Spleen (tissue), 11 donors: ENCODE measurements at regions not wholly inside any gene's neighbourhood (a gene's known extent, or its start where the extent isn't known, plus 50 kb on each side); places are given as distances from the start of the nearest gene placed in this dataset.

ENCODE experiments used
- DNase-seq: peaks from one replicate; pipeline ENCODE4 v3.0.0-alpha.2; 2020
- H3K27ac ChIP-seq, 8 donors: fragments of 200-600 bp; sonication (generic) in 7 of 8; 1 replicate in 4 of 8; 2 replicates in 4 of 8; pipeline versions ENCODE4 v1.5.0 to v1.8.0; 2016 to 2021; ENCODE audit warnings: inconsistent platforms in 4 of 8, mild to moderate bottlenecking in 4 of 8, moderate library complexity in 1 of 8
- H3K27me3 ChIP-seq, 7 donors: fragments of 200-600 bp; sonication (generic) in 6 of 7; replicated peaks in 1 of 7; 1 replicate in 4 of 7; 2 replicates in 3 of 7; pipeline versions ENCODE4 v1.5.0 to v1.8.0; 2016 to 2021; ENCODE audit warnings: inconsistent platforms in 3 of 7, mild to moderate bottlenecking in 1 of 7
- H3K36me3 ChIP-seq, 6 donors: fragments of 200-600 bp; sonication (generic) in 5 of 6; 1 replicate in 4 of 6; 2 replicates in 2 of 6; pipeline versions ENCODE4 v1.5.0 to v1.8.0; 2016 to 2021; ENCODE audit warnings: inconsistent platforms in 2 of 6
- H3K4me1 ChIP-seq, 6 donors: fragments of 200-600 bp; sonication (generic) in 5 of 6; 1 replicate in 3 of 6; 2 replicates in 3 of 6; pipeline versions ENCODE4 v1.5.0 to v1.8.0; 2016 to 2021; ENCODE audit warnings: inconsistent platforms in 3 of 6
- H3K4me3 ChIP-seq, 8 donors: fragments of 200-600 bp; sonication (generic) in 7 of 8; 1 replicate in 4 of 8; 2 replicates in 4 of 8; pipeline versions ENCODE4 v1.5.0 to v1.8.0; 2016 to 2021; ENCODE audit warnings: inconsistent platforms in 4 of 8, mild to moderate bottlenecking in 4 of 8, moderate library complexity in 2 of 8
- H3K9me3 ChIP-seq, 8 donors: fragments of 200-600 bp; sonication (generic) in 7 of 8; 1 replicate in 4 of 8; 2 replicates in 4 of 8; pipeline versions ENCODE4 v1.5.0 to v1.8.0; 2016 to 2021; ENCODE audit warnings: inconsistent platforms in 4 of 8
- CTCF ChIP-seq, 11 experiments: fragments of 200-600 bp in 7 of 11; fragments of 450-650 bp in 4 of 11; sonication (generic) in 4 of 11; IDR thresholded peaks in 8 of 11; conservative IDR thresholded peaks in 3 of 11; 1 replicate in 7 of 11; 2 replicates in 4 of 11; pipeline versions ENCODE4 v1.4.0 to v1.8.0; 2016 to 2021; ENCODE audit warnings: antibody characterized with exemption in 11 of 11, inconsistent platforms in 4 of 11, mild to moderate bottlenecking in 1 of 11
- POLR2A ChIP-seq, 3 donors: fragments of 450-650 bp; IDR thresholded peaks; one replicate each; pipeline ENCODE4 v1.5.1; 2017; ENCODE audit warnings: antibody characterized with exemption in 3 of 3, mild to moderate bottlenecking in 1 of 3
- POLR2AphosphoS5 ChIP-seq, 3 donors: sonication (generic); formaldehyde crosslinking; IDR thresholded peaks; one replicate each; pipeline ENCODE4 v1.5.1; 2017; ENCODE audit warnings: antibody characterized with exemption in 3 of 3
- WGBS, 5 donors: extraction: QIAGEN DNeasy Blood & Tissue Kit in 3 of 5; methylation state at CpG; one replicate each; pipeline versions ENCODE4 v1.1.5 to v1.1.7; 2013 to 2018; 5-methylcytosine and 5-hydroxymethylcytosine counted together
- intact Hi-C: fragments of 100-400 bp; cut with DNase I; formaldehyde crosslinking; loops from one replicate; pipeline ENCODE4 v1.15.0; 2023; ENCODE audit warnings: low total_unique reads
- donor health status: healthy with polysubstance abuse.
- donor health status: DM: no; HTN: no; CAD: no; lungs with moderate emphysema.
- donor health status: DM: no; HTN: no; CAD: no.
- donor health status: Bipolar disorder and iron deficiency.
- donor health status: healthy.
- donor health status: DM: no; HTN: no; CAD: no.
- donor health status: DM: yes; HTN: yes; CAD: no.

- Histone ChIP-seq H3K9me3 (no peaks in the 10 kb centered on the region), H3K4me1 (peaks cover 0 to 9% (median 3%) of the 10 kb centered on the region in 6 donors), H3K27me3 (no peaks in the 10 kb centered on the region), H3K4me3 (no peak overlapping the region), H3K27ac (no peak overlapping the region), H3K36me3 (no peaks in the 10 kb centered on the region)
- no peak for TF ChIP-seq POLR2AphosphoS5 (IDR thresholded peaks at IDR 0.05)
- no peak for TF ChIP-seq POLR2A (IDR thresholded peaks at IDR 0.05)
- no peak for TF ChIP-seq CTCF (IDR thresholded peaks at IDR 0.05 in 8 of 11, conservative IDR thresholded peaks at IDR 0.05 in 3 of 11)
- WGBS, 5 donors: 71 to 86% (median 85%) methylated on average over 1 of the region's 1 CpG
- intact Hi-C loops: no loop called here
- DNase-seq: no peak
Measured at GRCh38 chr2:145728511-145728910, 1208.6 kb upstream of the ZEB2 start.

- Histone ChIP-seq H3K4me3 (no peak overlapping the region), H3K36me3 (no peaks in the 10 kb centered on the region), H3K27me3 (no peaks in the 10 kb centered on the region), H3K4me1 (peaks cover 0 to 9% (median 3%) of the 10 kb centered on the region in 6 donors), H3K27ac (no peak overlapping the region), H3K9me3 (no peaks in the 10 kb centered on the region)
- TF ChIP-seq POLR2A (IDR thresholded peaks at IDR 0.05) (no peak), CTCF (IDR thresholded peaks at IDR 0.05 in 8 of 11, conservative IDR thresholded peaks at IDR 0.05 in 3 of 11) (no peak), POLR2AphosphoS5 (IDR thresholded peaks at IDR 0.05) (no peak)
- no peak for DNase-seq
- 68 to 85% (median 79%) methylated on average over 3 of the region's 3 CpGs for WGBS, 5 donors
- intact Hi-C loops: no loop called here
Measured at GRCh38 chr2:145725876-145726275, 1206.0 kb upstream of the ZEB2 start.

- no peak for DNase-seq
- no peaks in the 10 kb centered on the region for H3K36me3 ChIP-seq
- no peaks in the 10 kb centered on the region for H3K27me3 ChIP-seq
- WGBS, 5 donors: 6 to 25% (median 9%) methylated on average over 1 of the region's 1 CpG
- intact Hi-C loops: no loop called here
- no peak for TF ChIP-seq POLR2AphosphoS5 (IDR thresholded peaks at IDR 0.05)
- no peak for TF ChIP-seq CTCF (IDR thresholded peaks at IDR 0.05 in 8 of 11, conservative IDR thresholded peaks at IDR 0.05 in 3 of 11)
- H3K9me3 ChIP-seq: no peaks in the 10 kb centered on the region
- H3K4me1 ChIP-seq: peaks cover 0 to 9% (median 3%) of the 10 kb centered on the region in 6 donors
- no peak overlapping the region for H3K4me3 ChIP-seq
- H3K27ac ChIP-seq: no peak overlapping the region
Measured at GRCh38 chr2:145724311-145724898, 1204.5 kb upstream of the ZEB2 start.

GRCh38 chr2:145723872-145724271 is 1204.0 kb upstream of the ZEB2 start:
- Histone ChIP-seq H3K4me3 (no peak overlapping the region), H3K27me3 (no peaks in the 10 kb centered on the region), H3K36me3 (no peaks in the 10 kb centered on the region), H3K9me3 (no peaks in the 10 kb centered on the region), H3K4me1 (peaks cover 0 to 9% (median 3%) of the 10 kb centered on the region in 6 donors), H3K27ac (no peak overlapping the region)
- TF ChIP-seq CTCF (IDR thresholded peaks at IDR 0.05 in 8 of 11, conservative IDR thresholded peaks at IDR 0.05 in 3 of 11) (no peak), POLR2AphosphoS5 (IDR thresholded peaks at IDR 0.05) (no peak), POLR2A (IDR thresholded peaks at IDR 0.05) (no peak)
- DNase-seq: no peak
- 30 to 49% (median 36%) methylated on average over 5 of the region's 5 CpGs for whole genome bisulfite sequencing, 5 donors
- intact Hi-C loops: no loop called here
